Cardiac muscle cell (in vitro differentiated cells and primary cell): ENCODE measurements at regions not wholly inside any gene's neighbourhood (a gene's known extent, or its start where the extent isn't known, plus 50 kb on each side); places are given as distances from the start of the nearest gene placed in this dataset.

Experiments
- DNase-seq, 2 donors: peaks; one replicate each; pipeline versions ENCODE4 v3.0.0 to v3.0.0-alpha.2; 2010 to 2017; ENCODE audit warnings: low read depth in 1 of 2, low spot score in 1 of 2
- H3K27ac ChIP-seq: fragments of 200-600 bp; sonication (generic); 2 replicates; pipeline ENCODE4 v1.5.1; 2016
- H3K27me3 ChIP-seq: fragments of 200-600 bp; sonication (generic); 2 replicates; pipeline ENCODE4 v1.6.0; 2016; ENCODE audit warnings: control low read depth
- H3K36me3 ChIP-seq: fragments of 200-600 bp; sonication (generic); 2 replicates; pipeline ENCODE4 v1.5.1; 2016; ENCODE audit warnings: control low read depth
- H3K4me1 ChIP-seq: fragments of 200-600 bp; sonication (generic); 2 replicates; pipeline ENCODE4 v1.8.1; 2017; ENCODE audit warnings: low read depth, mild to moderate bottlenecking, mixed run types
- H3K4me3 ChIP-seq: fragments of 200-600 bp; sonication (generic); 2 replicates; pipeline ENCODE4 v1.5.1; 2016; ENCODE audit warnings: mild to moderate bottlenecking
- H3K9me3 ChIP-seq: fragments of 200-600 bp; sonication (generic); 2 replicates; pipeline ENCODE4 v1.5.1; 2017; ENCODE audit warnings: low read depth, mild to moderate bottlenecking, control low read depth
- CTCF ChIP-seq: IDR thresholded peaks from 2 replicates; pipeline ENCODE4 v1.5.1; 2012; ENCODE audit warnings: low read depth, mild to moderate bottlenecking, low read length

- Histone ChIP-seq H3K27ac (no peak overlapping the region), H3K9me3 (no peaks in the 10 kb centered on the region), H3K4me3 (no peak overlapping the region), H3K4me1 (no peaks in the 10 kb centered on the region), H3K36me3 (no peaks in the 10 kb centered on the region), H3K27me3 (no peaks in the 10 kb centered on the region)
- no peak for TF ChIP-seq CTCF
- DNase-seq: no peak
These were observed 284.1 kb upstream of the TNRC6C start for GRCh38 chr17:77674358-77674757.

DNA sequence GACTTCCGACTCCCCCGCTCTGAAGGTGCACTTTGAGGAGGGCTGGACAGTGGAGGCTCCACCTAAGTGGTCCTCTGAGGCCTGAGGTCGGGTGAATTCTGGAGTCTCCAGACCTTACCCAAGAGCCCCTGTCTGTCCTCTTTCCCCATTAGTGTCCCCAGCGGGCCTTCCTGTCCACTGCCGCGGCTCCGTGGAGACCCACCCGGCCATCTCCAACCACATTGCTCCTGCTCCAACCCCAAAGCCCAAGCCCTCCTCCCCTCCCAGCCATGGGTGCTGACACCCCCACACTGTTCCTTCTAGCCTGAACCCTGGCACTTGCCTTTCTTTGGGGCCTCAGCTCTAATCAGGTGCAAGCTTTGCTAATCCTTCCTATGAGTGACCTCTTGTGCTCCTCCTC, 283.1 kb upstream of the TNRC6C start:
- Histone ChIP-seq H3K4me1 (no peaks in the 10 kb centered on the region), H3K36me3 (no peaks in the 10 kb centered on the region), H3K27me3 (no peaks in the 10 kb centered on the region), H3K27ac (no peak overlapping the region), H3K4me3 (no peak overlapping the region), H3K9me3 (no peaks in the 10 kb centered on the region)
- DNase-seq: no peak
- no peak for TF ChIP-seq CTCF

GRCh38 chr17:77675816-77676215, 282.7 kb upstream of the TNRC6C start:
- no peaks in the 10 kb centered on the region for H3K9me3 ChIP-seq
- H3K27ac ChIP-seq: no peak overlapping the region
- H3K27me3 ChIP-seq: no peaks in the 10 kb centered on the region
- no peaks in the 10 kb centered on the region for H3K4me1 ChIP-seq
- no peak overlapping the region for H3K4me3 ChIP-seq
- DNase-seq: no peak
- no peaks in the 10 kb centered on the region for H3K36me3 ChIP-seq
- no peak for TF ChIP-seq CTCF

DNA sequence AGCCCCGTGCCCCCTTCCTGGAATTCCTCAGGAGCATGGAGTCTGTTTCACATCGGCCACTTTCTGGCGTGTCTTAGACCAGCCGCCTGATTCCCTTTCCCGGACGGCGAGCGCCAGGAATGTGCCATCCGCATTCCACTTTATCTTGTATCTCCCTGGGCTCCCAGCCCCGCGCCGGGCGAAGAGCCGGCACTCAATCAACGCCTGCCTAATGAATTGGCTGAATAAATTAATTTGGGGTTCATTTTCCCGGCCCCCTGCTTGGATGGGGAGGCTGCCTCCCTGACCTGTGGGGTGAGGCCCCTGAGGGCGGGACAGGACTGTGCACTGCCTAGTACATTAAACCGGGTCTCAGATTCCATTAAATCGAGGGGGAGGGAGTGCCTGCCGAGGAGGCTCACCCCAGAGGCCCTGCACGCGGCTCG, 282.3 kb upstream of the TNRC6C start:
- Histone ChIP-seq H3K4me3 (no peak overlapping the region), H3K27ac (no peak overlapping the region), H3K27me3 (no peaks in the 10 kb centered on the region), H3K9me3 (no peaks in the 10 kb centered on the region), H3K36me3 (no peaks in the 10 kb centered on the region), H3K4me1 (no peaks in the 10 kb centered on the region)
- no peak for TF ChIP-seq CTCF
- DNase-seq: peak; percentile 29 to 30

- no peaks in the 10 kb centered on the region for H3K4me1 ChIP-seq
- H3K4me3 ChIP-seq: no peak overlapping the region
- no peak overlapping the region for H3K27ac ChIP-seq
- no peaks in the 10 kb centered on the region for H3K27me3 ChIP-seq
- no peak for DNase-seq
- no peaks in the 10 kb centered on the region for H3K9me3 ChIP-seq
- TF ChIP-seq CTCF: no peak
- H3K36me3 ChIP-seq: no peaks in the 10 kb centered on the region
These were observed 281.3 kb upstream of the TNRC6C start for GRCh38 chr17:77677211-77677610.

DNA sequence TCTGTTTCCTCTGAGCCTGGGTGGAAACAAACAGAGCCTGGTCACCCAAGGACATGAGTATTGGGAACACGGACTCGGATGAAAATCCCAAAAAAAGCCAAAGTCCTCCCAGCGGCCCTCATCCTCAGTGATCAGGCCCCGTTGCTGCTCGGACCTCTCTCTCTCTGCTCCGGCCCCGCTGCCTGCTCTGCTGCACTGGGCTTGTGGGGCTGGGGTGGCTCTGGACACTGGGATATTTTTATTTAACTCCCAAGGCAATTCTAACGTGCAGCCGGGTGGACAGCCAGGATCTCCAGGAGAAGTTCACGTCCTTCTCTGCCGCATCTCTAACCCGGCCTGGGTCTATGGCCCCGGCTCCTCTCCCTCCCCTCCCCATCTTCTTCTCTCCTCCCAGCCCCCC, 280.9 kb upstream of the TNRC6C start:
- TF ChIP-seq CTCF: no peak
- Histone ChIP-seq H3K27ac (no peak overlapping the region), H3K27me3 (no peaks in the 10 kb centered on the region), H3K9me3 (no peaks in the 10 kb centered on the region), H3K36me3 (no peaks in the 10 kb centered on the region), H3K4me1 (no peaks in the 10 kb centered on the region), H3K4me3 (no peak overlapping the region)
- no peak for DNase-seq
